ENCODE measurements at regions not wholly inside any gene's neighbourhood (a gene's known extent, or its start where the extent isn't known, plus 50 kb on each side); places are given as distances from the start of the nearest gene placed in this dataset.
"Not testable (repeated sequence)": the region's sequence is repeated elsewhere in the genome, so short reads cannot be mapped to it uniquely, and the experiment has no call there.

DNA sequence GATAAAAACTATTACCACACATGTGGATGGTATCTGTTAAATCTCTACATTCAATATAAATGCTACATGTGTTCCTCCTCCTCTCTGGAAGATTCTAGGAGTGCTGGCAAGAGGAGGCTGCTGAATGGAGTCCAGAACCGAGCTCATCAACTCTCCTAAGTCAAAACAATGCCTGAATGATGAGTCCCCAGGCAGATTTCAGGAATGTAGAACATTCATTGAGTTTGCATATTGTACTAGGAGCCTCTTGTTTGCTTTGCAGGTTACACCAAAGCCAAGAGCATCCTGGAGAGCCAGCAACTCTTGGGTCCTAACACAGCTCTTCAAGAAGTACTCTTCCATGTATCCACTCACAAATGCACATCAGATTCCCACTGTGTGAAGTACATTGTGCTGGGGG, 117.6 kb upstream of the UST start:
- no peaks in the 10 kb centered on the region for H3K27me3 ChIP-seq (ENCODE audit: control insufficient read depth, insufficient read depth)
- H3K4me3 ChIP-seq (ENCODE audit: low read length): no peak overlapping the region
- DNase-seq: no peak
- H3K9me3 ChIP-seq (ENCODE audit: control insufficient read depth, low read length): no peaks in the 10 kb centered on the region
- no peaks in the 10 kb centered on the region for H3K4me1 ChIP-seq (ENCODE audit: control insufficient read depth, insufficient read depth, low read length)
- intact Hi-C loops (cut with DNase I): no loop called here
- 40% methylated on average over 1 of the region's 1 CpG for WGBS
- H3K27ac ChIP-seq (ENCODE audit: low read length): no peak overlapping the region
- ATAC-seq: no peak

DNA sequence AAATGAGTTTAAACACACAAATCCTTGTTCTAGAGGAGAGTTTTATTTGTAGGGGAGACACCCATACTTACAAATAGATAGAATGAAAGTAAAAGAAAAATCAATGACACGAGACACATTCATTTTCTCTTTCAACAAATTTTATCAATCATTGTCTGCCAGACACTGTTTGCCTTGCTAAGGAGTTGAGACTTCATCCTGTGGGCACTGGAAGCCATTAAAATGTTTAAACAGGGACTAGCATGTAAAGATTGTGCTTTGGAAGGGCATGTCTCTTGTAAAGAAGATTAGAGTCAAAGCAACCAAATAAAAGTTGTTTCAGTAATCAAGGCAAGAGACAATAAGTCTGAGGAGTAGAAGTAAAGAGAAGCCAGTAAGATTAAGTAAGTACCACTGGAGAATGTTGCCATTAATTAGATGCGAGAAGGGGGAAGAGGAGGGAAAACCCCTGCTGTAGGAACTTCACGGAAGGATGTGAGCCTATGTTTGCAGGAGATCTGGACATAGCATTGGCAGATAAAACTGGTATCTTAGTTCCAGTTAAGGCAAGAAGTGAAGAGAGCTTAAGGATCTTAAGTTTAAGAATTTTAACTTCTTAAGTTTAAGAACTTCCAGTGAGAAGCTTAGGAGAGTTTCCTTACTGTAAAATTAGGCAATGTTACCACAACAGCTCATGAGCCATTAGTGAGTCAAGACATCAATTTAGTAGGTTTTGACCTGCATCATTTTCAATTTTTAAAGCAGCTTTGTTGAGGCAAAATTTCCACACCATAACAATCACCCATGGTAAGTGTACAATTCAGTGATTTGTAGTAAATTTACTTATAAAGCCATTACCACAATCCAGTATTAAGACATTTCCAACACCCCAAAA, 117.0 kb upstream of the UST start:
- 73% methylated on average over 3 of the region's 3 CpGs for WGBS
- intact Hi-C loops (cut with DNase I): no loop called here
- ATAC-seq (no peak), DNase-seq (no peak)
- H3K9me3 ChIP-seq (ENCODE audit: control insufficient read depth, low read length): no peaks in the 10 kb centered on the region
- H3K4me3 ChIP-seq (ENCODE audit: low read length): no peak overlapping the region
- no peaks in the 10 kb centered on the region for H3K4me1 ChIP-seq (ENCODE audit: control insufficient read depth, insufficient read depth, low read length)
- no peak overlapping the region for H3K27ac ChIP-seq (ENCODE audit: low read length)
- no peaks in the 10 kb centered on the region for H3K27me3 ChIP-seq (ENCODE audit: control insufficient read depth, insufficient read depth)

DNA sequence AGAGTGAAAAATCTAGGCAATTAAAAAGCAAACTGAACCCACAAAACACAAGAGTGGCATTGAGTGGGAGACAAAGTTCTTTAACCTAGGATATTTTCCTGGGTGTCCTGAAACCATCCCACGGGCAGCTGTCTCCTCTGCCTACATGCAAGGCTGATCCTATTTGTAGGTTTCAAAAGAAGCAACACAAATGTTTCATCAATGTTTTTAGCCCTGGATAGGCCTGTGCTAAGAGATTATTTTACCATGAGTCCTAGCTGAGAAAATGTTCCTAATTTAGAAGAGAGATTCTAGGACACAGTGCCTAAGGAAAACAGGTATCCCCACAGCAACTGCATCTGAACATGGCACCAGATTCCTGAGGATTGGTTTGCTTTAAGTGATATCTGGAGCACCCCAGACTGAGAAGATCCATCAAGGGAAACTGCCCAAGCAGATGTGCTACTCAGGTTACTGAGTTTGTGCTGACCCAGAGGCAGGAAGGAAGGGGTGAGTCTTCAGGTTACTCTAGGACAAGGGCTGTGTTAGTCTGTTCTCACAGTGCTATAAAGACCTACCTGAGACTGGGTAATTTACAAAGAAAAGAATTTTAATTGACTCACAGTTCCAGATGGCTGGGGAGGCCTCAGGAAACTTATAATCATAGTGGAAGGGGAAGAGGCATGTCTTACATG, 111.6 kb upstream of the UST start:
- no peak for ATAC-seq
- Histone ChIP-seq H3K9me3 (ENCODE audit: control insufficient read depth, low read length) (no peaks in the 10 kb centered on the region), H3K4me3 (ENCODE audit: low read length) (no peak overlapping the region), H3K4me1 (ENCODE audit: control insufficient read depth, insufficient read depth, low read length) (no peaks in the 10 kb centered on the region), H3K27me3 (ENCODE audit: control insufficient read depth, insufficient read depth) (no peaks in the 10 kb centered on the region), H3K27ac (ENCODE audit: low read length) (no peak overlapping the region)
- DNase-seq: no peak
- WGBS: 92% methylated on average over 1 of the region's 1 CpG
- intact Hi-C loops (cut with DNase I): no loop called here

DNA sequence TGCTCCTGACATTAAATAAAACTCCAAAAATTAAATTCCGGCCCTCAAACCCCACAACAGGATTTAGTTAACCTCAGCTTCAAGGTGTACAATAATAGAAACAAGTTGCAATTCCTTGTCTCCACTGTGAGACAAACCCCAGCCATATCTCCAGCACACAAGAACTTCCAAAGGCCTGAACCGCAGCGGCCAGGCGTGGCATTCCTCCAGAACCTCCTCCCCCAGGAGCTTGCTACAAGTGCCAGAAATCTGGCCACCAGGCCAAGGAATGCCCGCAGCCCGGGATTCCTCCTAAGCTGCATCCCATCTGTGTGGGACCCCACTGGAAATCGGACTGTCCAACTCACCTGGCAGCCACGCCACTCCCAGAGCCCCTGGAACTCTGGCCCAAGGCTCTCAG, 105.0 kb upstream of the UST start:
- 77% methylated on average over 8 of the region's 8 CpGs for WGBS
- ATAC-seq; intact Hi-C loops (cut with DNase I); H3K27me3 ChIP-seq (ENCODE audit: control insufficient read depth, insufficient read depth); H3K4me3 ChIP-seq (ENCODE audit: low read length); H3K9me3 ChIP-seq (ENCODE audit: control insufficient read depth, low read length); H3K27ac ChIP-seq (ENCODE audit: low read length); H3K4me1 ChIP-seq (ENCODE audit: control insufficient read depth, insufficient read depth, low read length): not testable (repeated sequence)
- peak in 1 of 3 donors; percentile 72 for DNase-seq

DNA sequence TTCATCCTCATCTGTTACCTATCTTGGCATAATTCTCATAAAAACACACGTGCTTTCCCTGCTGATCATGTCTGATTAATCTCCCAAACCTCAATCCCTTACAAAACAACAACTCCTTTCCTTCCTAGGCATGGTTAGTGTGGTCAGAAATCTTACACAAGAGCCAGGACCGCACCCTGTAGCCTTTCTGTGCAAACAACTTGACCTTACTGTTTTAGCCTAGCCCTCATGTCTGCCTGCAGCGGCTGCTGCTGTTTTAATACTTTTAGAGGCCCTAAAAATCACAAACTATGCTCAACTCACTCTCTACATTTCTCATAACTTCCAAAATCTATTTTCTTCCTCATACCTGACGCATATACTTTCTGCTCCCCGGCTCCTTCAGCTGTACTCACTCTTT, 103.6 kb upstream of the UST start:
- intact Hi-C loops (cut with DNase I); ATAC-seq: not testable (repeated sequence)
- WGBS: 86% methylated on average over 3 of the region's 5 CpGs

DNA sequence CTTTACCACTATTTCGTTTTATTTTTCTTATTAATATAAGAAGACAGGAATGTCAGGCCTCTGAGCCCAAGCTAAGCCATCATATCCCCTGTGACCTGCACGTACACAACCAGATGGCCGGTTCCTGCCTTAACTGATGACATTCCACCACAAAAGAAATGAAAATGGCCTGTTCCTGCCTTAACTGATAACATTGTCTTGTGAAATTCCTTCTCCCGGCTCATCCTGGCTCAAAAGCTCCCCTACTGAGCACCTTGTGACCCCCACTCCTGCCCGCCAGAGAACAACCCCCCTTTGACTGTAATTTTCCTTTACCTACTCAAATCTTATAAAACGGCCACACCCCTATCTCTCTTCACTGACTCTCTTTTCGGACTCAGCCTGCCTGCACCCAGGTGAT, 101.8 kb upstream of the UST start:
- WGBS: 64% methylated on average over 7 of the region's 7 CpGs
- H3K4me3 ChIP-seq (ENCODE audit: low read length); intact Hi-C loops (cut with DNase I); H3K27me3 ChIP-seq (ENCODE audit: control insufficient read depth, insufficient read depth); DNase-seq; H3K9me3 ChIP-seq (ENCODE audit: control insufficient read depth, low read length); H3K4me1 ChIP-seq (ENCODE audit: control insufficient read depth, insufficient read depth, low read length); H3K27ac ChIP-seq (ENCODE audit: low read length); ATAC-seq: not testable (repeated sequence)

More for the DNA sequence above, 103.6 kb upstream of the UST start:
- H3K4me3 ChIP-seq (ENCODE audit: low read length); H3K9me3 ChIP-seq (ENCODE audit: control insufficient read depth, low read length); H3K4me1 ChIP-seq (ENCODE audit: control insufficient read depth, insufficient read depth, low read length); H3K27ac ChIP-seq (ENCODE audit: low read length); H3K27me3 ChIP-seq (ENCODE audit: control insufficient read depth, insufficient read depth); DNase-seq: not testable (repeated sequence)

DNA sequence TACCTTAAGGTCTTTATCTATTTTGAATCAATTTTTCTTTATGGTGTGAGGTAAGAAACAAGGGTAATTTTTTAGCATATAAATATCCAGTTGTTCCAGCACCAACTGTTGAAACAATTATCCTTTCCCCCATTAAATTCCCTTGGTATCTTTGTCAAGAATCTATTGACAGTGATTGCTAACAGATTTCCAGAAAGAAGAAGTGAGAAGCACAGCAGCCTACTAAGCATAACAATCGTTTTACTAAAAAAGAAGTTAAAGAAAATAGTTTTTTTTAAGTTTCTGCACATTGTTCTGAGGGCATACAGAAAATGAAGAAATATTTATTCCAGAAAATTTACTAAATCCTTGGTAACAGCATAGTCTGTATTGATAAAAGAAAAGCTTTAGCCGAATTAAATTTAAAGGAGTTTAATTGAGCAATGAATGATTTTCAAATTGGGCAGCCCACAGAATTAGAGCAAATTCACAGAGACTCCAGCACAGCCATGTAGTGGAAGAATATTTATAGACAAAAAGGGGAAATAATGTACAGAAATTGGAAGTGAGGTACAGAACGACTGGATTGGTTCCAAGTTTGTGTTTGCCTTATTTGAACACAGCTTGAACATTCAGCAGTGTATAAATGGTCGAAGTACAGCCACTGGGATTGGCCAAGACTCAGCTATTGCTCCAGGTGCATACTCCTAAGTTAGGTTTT, 97.9 kb upstream of the UST start:
- 57% methylated on average over 4 of the region's 4 CpGs for WGBS
- DNase-seq (no peak), ATAC-seq (no peak)
- Histone ChIP-seq H3K4me1 (ENCODE audit: control insufficient read depth, insufficient read depth, low read length) (no peaks in the 10 kb centered on the region), H3K9me3 (ENCODE audit: control insufficient read depth, low read length) (no peaks in the 10 kb centered on the region), H3K4me3 (ENCODE audit: low read length) (no peak overlapping the region), H3K27ac (ENCODE audit: low read length) (no peak overlapping the region), H3K27me3 (ENCODE audit: control insufficient read depth, insufficient read depth) (no peaks in the 10 kb centered on the region)
- intact Hi-C loops (cut with DNase I): no loop called here

DNA sequence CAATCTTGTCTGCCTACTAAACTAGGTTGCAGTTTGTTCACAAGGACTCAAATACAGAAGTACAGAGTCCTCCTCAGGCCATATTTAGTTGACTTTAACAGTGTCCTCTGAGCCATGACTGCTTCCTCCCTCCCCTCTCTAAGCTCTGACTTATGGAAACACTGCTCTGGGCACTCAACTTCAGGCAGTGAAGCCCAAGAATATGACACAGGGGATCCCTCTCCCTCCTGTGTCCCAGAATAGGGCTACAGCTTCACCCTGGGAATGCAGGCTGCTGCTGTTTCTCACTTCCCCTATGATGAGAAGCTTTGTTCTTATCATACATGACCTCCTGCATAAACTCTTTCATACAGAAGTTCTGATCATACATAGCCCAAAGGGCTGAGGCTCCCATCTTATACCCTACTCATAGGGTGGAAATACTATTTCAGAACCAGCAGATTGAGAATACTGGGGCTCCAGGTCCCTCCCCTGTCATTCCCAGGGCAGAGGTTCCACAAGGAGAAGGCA, 97.3 kb upstream of the UST start:
- Histone ChIP-seq H3K27me3 (ENCODE audit: control insufficient read depth, insufficient read depth) (no peaks in the 10 kb centered on the region), H3K9me3 (ENCODE audit: control insufficient read depth, low read length) (no peaks in the 10 kb centered on the region), H3K4me1 (ENCODE audit: control insufficient read depth, insufficient read depth, low read length) (no peaks in the 10 kb centered on the region), H3K27ac (ENCODE audit: low read length) (no peak overlapping the region), H3K4me3 (ENCODE audit: low read length) (no peak overlapping the region)
- intact Hi-C loops (cut with DNase I): no loop called here
- DNase-seq: no peak
- ATAC-seq: no peak

DNA sequence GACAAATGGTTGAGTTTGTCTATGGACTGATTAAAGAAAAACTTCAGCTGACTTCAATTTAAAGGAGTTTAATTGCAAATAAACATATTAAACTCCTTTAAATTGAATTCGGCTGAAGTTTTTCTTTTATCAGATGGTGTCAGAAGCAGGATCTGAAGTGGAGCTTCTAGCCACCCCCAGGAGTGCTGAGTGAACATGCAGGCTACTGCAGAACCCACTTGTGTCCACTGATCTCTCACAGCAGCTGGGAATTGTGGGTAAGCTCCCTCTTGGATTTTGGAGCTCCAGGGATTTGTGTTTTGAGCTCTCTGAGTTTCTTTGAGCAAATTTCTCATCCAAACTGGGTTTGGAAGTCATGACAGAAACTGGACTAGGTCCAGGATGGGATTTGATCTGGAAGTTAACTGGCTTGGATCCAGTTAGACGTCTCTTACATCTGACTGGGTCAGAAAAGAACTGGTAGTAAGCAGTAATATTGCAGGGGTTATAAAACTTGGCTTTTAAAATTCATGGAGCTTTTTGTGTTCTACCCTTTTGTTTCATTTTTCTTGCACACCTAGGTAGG, 95.8 kb upstream of the UST start:
- intact Hi-C loops (cut with DNase I): no loop called here
- H3K9me3 ChIP-seq (ENCODE audit: control insufficient read depth, low read length): no peaks in the 10 kb centered on the region
- no peak overlapping the region for H3K27ac ChIP-seq (ENCODE audit: low read length)
- no peak for ATAC-seq
- no peaks in the 10 kb centered on the region for H3K4me1 ChIP-seq (ENCODE audit: control insufficient read depth, insufficient read depth, low read length)
- WGBS: 43% methylated on average over 2 of the region's 2 CpGs
- no peak for DNase-seq
- no peaks in the 10 kb centered on the region for H3K27me3 ChIP-seq (ENCODE audit: control insufficient read depth, insufficient read depth)
- H3K4me3 ChIP-seq (ENCODE audit: low read length): no peak overlapping the region

DNA sequence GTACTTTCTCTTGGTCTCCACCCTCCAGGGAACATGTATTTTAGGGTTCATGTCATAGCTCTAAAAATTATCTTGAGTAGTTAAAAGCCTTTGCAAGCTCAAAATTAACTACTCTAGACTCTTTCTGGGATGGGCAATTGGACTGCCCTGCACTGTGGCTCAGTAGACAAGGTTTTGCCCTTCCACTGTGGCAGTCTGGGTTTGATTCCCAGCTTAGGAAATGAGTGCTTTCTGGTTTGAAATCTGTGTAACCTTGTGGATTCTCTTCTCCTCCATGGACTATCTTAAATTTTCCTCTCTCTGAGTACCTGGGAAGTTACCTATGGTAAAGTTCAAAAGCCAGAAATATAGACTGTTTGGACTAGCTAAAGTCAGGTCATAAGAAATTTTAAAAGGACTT, 94.6 kb upstream of the UST start:
- intact Hi-C loops (cut with DNase I): no loop called here
- DNase-seq (no peak), ATAC-seq (no peak)
- Histone ChIP-seq H3K27ac (ENCODE audit: low read length) (no peak overlapping the region), H3K27me3 (ENCODE audit: control insufficient read depth, insufficient read depth) (no peaks in the 10 kb centered on the region), H3K4me1 (ENCODE audit: control insufficient read depth, insufficient read depth, low read length) (no peaks in the 10 kb centered on the region), H3K4me3 (ENCODE audit: low read length) (no peak overlapping the region), H3K9me3 (ENCODE audit: control insufficient read depth, low read length) (no peaks in the 10 kb centered on the region)

Measured in right cardiac atrium (tissue), 5 donors.